ENCODE measurements at regions not wholly inside any gene's neighbourhood (a gene's known extent, or its start where the extent isn't known, plus 50 kb on each side); places are given as distances from the start of the nearest gene placed in this dataset.

DNA sequence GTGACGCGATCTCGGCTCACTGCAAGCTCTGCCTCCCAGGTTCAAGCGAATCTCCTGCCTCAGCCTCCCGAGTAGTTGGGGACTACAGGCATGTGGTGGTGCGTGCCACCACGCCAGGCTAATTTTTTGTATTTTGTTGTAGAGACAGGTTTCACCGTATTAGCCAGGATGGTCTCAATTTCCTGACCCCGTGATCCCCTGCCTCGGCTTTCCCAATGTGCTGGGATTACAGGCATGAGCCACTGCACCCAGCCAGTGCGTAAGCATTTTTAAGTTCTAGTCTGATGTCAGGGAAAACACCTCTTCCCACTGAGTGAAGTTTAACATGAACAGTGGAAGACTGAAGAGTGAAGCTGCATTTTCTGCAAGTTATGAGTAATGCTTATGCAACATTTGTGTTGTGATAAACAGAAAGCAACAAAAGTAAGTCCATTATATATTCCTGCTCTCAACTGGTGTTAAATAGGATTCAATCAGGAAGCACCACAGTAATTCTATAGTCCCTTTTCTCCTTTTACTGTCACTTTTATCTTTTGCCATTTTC is 1219.8 kb upstream of the RAG2 start:
- no peaks in the 10 kb centered on the region for H3K27me3 ChIP-seq
- H3K27ac ChIP-seq = no peak overlapping the region
- no peak for DNase-seq
- peaks cover 0 to 29% (median 3%) of the 10 kb centered on the region in 11 donors for H3K9me3 ChIP-seq
- no peaks in the 10 kb centered on the region for H3K4me1 ChIP-seq
- no peak overlapping the region for H3K4me3 ChIP-seq
- H3K36me3 ChIP-seq = no peaks in the 10 kb centered on the region
- intact Hi-C loops (cut with DNase I) = no loop called here
- 90 to 92% methylated on average over 11 of the region's 11 CpGs for WGBS, 2 donors
- ATAC-seq = no peak
- TF ChIP-seq, protein P1, sequence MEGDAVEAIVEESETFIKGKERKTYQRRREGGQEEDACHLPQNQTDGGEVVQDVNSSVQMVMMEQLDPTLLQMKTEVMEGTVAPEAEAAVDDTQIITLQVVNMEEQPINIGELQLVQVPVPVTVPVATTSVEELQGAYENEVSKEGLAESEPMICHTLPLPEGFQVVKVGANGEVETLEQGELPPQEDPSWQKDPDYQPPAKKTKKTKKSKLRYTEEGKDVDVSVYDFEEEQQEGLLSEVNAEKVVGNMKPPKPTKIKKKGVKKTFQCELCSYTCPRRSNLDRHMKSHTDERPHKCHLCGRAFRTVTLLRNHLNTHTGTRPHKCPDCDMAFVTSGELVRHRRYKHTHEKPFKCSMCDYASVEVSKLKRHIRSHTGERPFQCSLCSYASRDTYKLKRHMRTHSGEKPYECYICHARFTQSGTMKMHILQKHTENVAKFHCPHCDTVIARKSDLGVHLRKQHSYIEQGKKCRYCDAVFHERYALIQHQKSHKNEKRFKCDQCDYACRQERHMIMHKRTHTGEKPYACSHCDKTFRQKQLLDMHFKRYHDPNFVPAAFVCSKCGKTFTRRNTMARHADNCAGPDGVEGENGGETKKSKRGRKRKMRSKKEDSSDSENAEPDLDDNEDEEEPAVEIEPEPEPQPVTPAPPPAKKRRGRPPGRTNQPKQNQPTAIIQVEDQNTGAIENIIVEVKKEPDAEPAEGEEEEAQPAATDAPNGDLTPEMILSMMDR (IDR thresholded peaks at IDR 0.05) = no peak

DNA sequence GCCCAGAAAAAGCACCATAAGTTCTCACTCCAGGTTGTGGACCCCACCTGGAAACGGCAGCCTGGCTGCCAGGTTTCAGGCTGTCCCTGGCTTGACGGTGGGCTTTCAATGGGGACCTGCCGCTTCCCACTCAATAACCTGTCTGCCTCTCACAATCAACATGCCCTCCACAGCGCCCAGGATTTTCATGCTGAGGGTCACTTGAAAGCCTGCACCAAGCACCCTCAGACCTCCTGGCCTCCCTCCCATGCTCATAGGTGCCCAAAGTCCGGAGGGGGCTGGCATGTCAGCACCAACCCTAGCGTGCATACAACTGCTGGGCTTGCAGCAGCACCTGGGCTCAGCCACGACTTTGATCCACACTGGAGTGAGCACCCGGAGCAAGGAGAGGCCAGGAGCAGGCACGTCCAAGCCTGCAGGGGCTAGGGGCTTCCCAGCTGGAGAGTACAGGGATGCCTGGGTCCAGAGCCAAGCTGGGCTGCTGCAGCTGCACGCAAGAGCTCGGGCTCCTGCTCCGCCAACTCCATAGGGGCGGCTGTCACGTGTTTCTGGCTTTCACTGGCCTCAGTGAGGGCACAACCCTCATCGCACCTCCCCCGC is 1214.3 kb upstream of the RAG2 start:
- H3K27ac ChIP-seq = no peak overlapping the region
- 86 to 89% methylated on average over 16 of the region's 16 CpGs for WGBS, 2 donors
- no peaks in the 10 kb centered on the region for H3K36me3 ChIP-seq
- H3K9me3 ChIP-seq = peaks cover 0 to under 1% (median 0%) of the 10 kb centered on the region in 11 donors
- H3K4me3 ChIP-seq = no peak overlapping the region
- intact Hi-C loops (cut with DNase I) = no loop called here
- H3K27me3 ChIP-seq = no peaks in the 10 kb centered on the region
- H3K4me1 ChIP-seq = no peaks in the 10 kb centered on the region
- DNase-seq = no peak
- no peak for ATAC-seq
- TF ChIP-seq, protein P1 (IDR thresholded peaks at IDR 0.05) = no peak

DNA sequence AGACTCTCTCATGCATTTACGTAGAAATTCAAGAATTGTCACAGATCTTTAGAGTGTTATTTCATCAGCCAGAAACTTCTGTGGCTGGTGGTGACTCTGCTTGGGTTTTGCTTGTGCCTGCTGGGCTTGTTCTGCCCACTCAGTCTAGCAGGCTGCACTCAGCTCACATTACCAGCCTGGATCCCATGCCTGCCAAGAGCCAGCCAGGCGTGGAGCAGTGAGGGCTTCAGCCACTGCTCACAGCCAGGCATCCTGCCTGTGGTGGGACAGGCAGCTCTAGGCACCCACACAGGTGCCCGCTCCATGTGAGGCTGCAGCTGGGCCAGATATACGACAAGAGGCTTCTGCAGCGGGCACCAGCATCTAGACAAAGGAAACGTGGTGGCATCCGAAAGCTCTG is 1213.3 kb upstream of the RAG2 start:
- DNase-seq (no peak), ATAC-seq (no peak)
- Histone ChIP-seq H3K4me3 (no peak overlapping the region), H3K9me3 (no peaks in the 10 kb centered on the region), H3K36me3 (no peaks in the 10 kb centered on the region), H3K27ac (no peak overlapping the region), H3K27me3 (no peaks in the 10 kb centered on the region), H3K4me1 (no peaks in the 10 kb centered on the region)
- intact Hi-C loops (cut with DNase I) = no loop called here
- TF ChIP-seq, protein P1 (IDR thresholded peaks at IDR 0.05) = no peak
- 87 to 91% methylated on average over 7 of the region's 7 CpGs for WGBS, 2 donors

DNA sequence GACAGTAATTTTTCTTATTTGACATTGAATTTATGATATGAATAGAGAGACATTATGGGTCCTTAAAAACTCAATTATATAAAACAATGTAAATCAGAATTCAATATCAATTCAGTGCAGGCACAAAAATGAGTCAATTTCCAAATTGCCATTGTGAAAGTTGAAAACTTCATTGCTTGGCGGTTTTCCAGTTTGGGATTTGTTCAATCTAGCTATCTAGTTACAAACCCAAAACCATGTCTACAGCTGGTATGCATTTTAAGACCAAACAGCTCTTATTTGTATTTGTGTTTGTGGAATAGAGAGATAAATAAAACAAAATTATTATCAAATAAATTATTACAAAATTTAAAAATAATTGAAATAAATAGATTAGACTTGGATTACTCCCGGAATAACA is 1206.6 kb upstream of the RAG2 start:
- intact Hi-C loops (cut with DNase I) = no loop called here
- Histone ChIP-seq H3K9me3 (peaks cover 0 to 6% (median 0%) of the 10 kb centered on the region in 11 donors), H3K27ac (no peak overlapping the region), H3K36me3 (no peaks in the 10 kb centered on the region), H3K4me1 (no peaks in the 10 kb centered on the region), H3K27me3 (no peaks in the 10 kb centered on the region), H3K4me3 (no peak overlapping the region)
- DNase-seq (no peak), ATAC-seq (no peak)
- WGBS, 2 donors = 84 to 94% methylated on average over 2 of the region's 2 CpGs
- TF ChIP-seq, protein P1 (IDR thresholded peaks at IDR 0.05) = no peak

All from heart right ventricle (tissue), 16 donors.